ENCODE measurements at regions not wholly inside any gene's neighbourhood (a gene's known extent, or its start where the extent isn't known, plus 50 kb on each side); places are given as distances from the start of the nearest gene placed in this dataset.

GRCh38 chr7:125661677-125662076 lies 732.1 kb upstream of the POT1 start (continued):
- TF ChIP-seq ZNF462 (CRISPR knock-in tag; IDR thresholded peaks at IDR 0.05) (no peak), EZH2phosphoT487 (IDR thresholded peaks at IDR 0.05; ENCODE audit: unreplicated experiment) (no peak)

GRCh38 chr7:125661006-125661405 lies 731.4 kb upstream of the POT1 start:
- Mint-ChIP-seq H3K36me3 (ENCODE audit: low read depth) (peaks cover 19% of the 10 kb centered on the region), H3K4me1 (peaks cover 27% of the 10 kb centered on the region)
- no peak for ATAC-seq
- TF ChIP-seq ZNF331 (CRISPR knock-in tag; IDR thresholded peaks at IDR 0.05; ENCODE audit: low read depth) (no peak), ZNF114 (CRISPR knock-in tag; IDR thresholded peaks at IDR 0.05) (no peak), CREB1 (CRISPR knock-in tag; IDR thresholded peaks at IDR 0.05; ENCODE audit: low read depth) (no peak), ZNF462 (CRISPR knock-in tag; IDR thresholded peaks at IDR 0.05) (no peak), EZH2phosphoT487 (IDR thresholded peaks at IDR 0.05; ENCODE audit: unreplicated experiment) (no peak), STAT1 (IDR thresholded peaks at IDR 0.05; ENCODE audit: unreplicated experiment) (no peak), NANOG (IDR thresholded peaks at IDR 0.05; ENCODE audit: borderline replicate concordance) (no peak)

More at GRCh38 chr7:125661006-125661405, 731.4 kb upstream of the POT1 start:
- peak overlapping the region; percentile 63 for H3K4me2 ChIP-seq
- no peaks in the 10 kb centered on the region for H3K79me2 ChIP-seq (replicated peaks; ENCODE audit: insufficient read depth)
- no peaks in the 10 kb centered on the region for H3F3A ChIP-seq (replicated peaks; ENCODE audit: low read depth)
- H3K36me3 ChIP-seq (ENCODE audit: insufficient read depth), result no peaks in the 10 kb centered on the region; the same call in 1 of the 2 replicates
- H2AFZ ChIP-seq, result no peak overlapping the region
- H3K27me3 ChIP-seq (ENCODE audit: insufficient read depth), result no peaks in the 10 kb centered on the region
- no peak for DNase-seq (ENCODE audit: low spot score)
- Mint-ChIP-seq H3K27me3 (ENCODE audit: insufficient read depth, low read depth, poor library complexity) (no peaks in the 10 kb centered on the region), H3K27ac (no peak overlapping the region), H3K9me3 (peaks cover 13% of the 10 kb centered on the region; the same call in 2 of the 3 replicates), H3K4me3 (no peak overlapping the region)
- H3K9me2 ChIP-seq (ENCODE audit: insufficient read depth), result peaks cover 3% of the 10 kb centered on the region; the same call in 1 of the 2 replicates
- H3K4me1 ChIP-seq (ENCODE audit: insufficient read depth), result peaks cover 27% of the 10 kb centered on the region
- no peaks in the 10 kb centered on the region for H4K20me1 ChIP-seq (replicated peaks; ENCODE audit: insufficient read depth)
- no peak overlapping the region for H3K27ac ChIP-seq (ENCODE audit: low read depth)
- no peak overlapping the region for H3K4me3 ChIP-seq

Data from GM23338 (cell line).